ENCODE measurements at regions not wholly inside any gene's neighbourhood (a gene's known extent, or its start where the extent isn't known, plus 50 kb on each side); places are given as distances from the start of the nearest gene placed in this dataset.

DNA sequence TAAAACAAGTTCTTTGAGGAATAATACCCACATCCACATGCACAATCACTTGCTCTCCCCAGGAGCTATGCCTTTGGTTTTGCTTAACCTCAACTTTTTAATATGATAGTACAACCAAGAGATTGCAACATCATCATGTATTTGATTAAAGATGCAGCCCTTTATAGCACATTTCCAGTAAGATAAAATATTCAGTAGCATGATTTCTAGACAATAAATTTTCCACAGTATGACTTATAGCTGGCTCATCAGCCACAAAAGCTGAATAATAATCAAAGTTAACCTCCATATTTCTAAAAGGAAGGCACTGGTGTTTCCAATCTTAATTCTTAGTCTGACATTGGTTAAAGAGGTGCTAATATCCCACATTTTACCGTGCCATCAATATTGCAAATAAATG is 622.5 kb downstream of the TBL1XR1 start:
- Mint-ChIP-seq H3K4me1 (peaks cover 18% of the 10 kb centered on the region), H3K4me3 (no peak overlapping the region), H3K27me3 (ENCODE audit: low read depth) (no peaks in the 10 kb centered on the region), H3K36me3 (no peaks in the 10 kb centered on the region), H3K9me3 (no peaks in the 10 kb centered on the region), H3K27ac (no peak overlapping the region)
- DNase-seq (ENCODE audit: low spot score), result no peak
- CTCF ChIA-PET, result no interaction called here
- POLR2A ChIA-PET, result no interaction called here
- no peak for TF ChIP-seq HMGA2 (CRISPR knock-in tag; IDR thresholded peaks at IDR 0.05)
- no peak for TF ChIP-seq EMX1 (CRISPR knock-in tag; IDR thresholded peaks at IDR 0.05)
- TF ChIP-seq, protein P1, sequence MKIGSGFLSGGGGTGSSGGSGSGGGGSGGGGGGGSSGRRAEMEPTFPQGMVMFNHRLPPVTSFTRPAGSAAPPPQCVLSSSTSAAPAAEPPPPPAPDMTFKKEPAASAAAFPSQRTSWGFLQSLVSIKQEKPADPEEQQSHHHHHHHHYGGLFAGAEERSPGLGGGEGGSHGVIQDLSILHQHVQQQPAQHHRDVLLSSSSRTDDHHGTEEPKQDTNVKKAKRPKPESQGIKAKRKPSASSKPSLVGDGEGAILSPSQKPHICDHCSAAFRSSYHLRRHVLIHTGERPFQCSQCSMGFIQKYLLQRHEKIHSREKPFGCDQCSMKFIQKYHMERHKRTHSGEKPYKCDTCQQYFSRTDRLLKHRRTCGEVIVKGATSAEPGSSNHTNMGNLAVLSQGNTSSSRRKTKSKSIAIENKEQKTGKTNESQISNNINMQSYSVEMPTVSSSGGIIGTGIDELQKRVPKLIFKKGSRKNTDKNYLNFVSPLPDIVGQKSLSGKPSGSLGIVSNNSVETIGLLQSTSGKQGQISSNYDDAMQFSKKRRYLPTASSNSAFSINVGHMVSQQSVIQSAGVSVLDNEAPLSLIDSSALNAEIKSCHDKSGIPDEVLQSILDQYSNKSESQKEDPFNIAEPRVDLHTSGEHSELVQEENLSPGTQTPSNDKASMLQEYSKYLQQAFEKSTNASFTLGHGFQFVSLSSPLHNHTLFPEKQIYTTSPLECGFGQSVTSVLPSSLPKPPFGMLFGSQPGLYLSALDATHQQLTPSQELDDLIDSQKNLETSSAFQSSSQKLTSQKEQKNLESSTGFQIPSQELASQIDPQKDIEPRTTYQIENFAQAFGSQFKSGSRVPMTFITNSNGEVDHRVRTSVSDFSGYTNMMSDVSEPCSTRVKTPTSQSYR (CRISPR knock-in tag; IDR thresholded peaks at IDR 0.05), result no peak
- no peak for TF ChIP-seq TEAD4 (CRISPR knock-in tag; IDR thresholded peaks at IDR 0.05)
- no peak for TF ChIP-seq IRF2 (CRISPR knock-in tag; IDR thresholded peaks at IDR 0.05; ENCODE audit: borderline replicate concordance, low read depth)
- TF ChIP-seq, protein P2, sequence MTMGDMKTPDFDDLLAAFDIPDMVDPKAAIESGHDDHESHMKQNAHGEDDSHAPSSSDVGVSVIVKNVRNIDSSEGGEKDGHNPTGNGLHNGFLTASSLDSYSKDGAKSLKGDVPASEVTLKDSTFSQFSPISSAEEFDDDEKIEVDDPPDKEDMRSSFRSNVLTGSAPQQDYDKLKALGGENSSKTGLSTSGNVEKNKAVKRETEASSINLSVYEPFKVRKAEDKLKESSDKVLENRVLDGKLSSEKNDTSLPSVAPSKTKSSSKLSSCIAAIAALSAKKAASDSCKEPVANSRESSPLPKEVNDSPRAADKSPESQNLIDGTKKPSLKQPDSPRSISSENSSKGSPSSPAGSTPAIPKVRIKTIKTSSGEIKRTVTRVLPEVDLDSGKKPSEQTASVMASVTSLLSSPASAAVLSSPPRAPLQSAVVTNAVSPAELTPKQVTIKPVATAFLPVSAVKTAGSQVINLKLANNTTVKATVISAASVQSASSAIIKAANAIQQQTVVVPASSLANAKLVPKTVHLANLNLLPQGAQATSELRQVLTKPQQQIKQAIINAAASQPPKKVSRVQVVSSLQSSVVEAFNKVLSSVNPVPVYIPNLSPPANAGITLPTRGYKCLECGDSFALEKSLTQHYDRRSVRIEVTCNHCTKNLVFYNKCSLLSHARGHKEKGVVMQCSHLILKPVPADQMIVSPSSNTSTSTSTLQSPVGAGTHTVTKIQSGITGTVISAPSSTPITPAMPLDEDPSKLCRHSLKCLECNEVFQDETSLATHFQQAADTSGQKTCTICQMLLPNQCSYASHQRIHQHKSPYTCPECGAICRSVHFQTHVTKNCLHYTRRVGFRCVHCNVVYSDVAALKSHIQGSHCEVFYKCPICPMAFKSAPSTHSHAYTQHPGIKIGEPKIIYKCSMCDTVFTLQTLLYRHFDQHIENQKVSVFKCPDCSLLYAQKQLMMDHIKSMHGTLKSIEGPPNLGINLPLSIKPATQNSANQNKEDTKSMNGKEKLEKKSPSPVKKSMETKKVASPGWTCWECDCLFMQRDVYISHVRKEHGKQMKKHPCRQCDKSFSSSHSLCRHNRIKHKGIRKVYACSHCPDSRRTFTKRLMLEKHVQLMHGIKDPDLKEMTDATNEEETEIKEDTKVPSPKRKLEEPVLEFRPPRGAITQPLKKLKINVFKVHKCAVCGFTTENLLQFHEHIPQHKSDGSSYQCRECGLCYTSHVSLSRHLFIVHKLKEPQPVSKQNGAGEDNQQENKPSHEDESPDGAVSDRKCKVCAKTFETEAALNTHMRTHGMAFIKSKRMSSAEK (CRISPR knock-in tag; IDR thresholded peaks at IDR 0.05; ENCODE audit: borderline replicate concordance), result no peak
- TF ChIP-seq, protein P3, sequence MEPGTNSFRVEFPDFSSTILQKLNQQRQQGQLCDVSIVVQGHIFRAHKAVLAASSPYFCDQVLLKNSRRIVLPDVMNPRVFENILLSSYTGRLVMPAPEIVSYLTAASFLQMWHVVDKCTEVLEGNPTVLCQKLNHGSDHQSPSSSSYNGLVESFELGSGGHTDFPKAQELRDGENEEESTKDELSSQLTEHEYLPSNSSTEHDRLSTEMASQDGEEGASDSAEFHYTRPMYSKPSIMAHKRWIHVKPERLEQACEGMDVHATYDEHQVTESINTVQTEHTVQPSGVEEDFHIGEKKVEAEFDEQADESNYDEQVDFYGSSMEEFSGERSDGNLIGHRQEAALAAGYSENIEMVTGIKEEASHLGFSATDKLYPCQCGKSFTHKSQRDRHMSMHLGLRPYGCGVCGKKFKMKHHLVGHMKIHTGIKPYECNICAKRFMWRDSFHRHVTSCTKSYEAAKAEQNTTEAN (CRISPR knock-in tag; IDR thresholded peaks at IDR 0.05), result no peak
- no peak for TF ChIP-seq GABPB1 (CRISPR knock-in tag; IDR thresholded peaks at IDR 0.05)
- TF ChIP-seq, protein P4, sequence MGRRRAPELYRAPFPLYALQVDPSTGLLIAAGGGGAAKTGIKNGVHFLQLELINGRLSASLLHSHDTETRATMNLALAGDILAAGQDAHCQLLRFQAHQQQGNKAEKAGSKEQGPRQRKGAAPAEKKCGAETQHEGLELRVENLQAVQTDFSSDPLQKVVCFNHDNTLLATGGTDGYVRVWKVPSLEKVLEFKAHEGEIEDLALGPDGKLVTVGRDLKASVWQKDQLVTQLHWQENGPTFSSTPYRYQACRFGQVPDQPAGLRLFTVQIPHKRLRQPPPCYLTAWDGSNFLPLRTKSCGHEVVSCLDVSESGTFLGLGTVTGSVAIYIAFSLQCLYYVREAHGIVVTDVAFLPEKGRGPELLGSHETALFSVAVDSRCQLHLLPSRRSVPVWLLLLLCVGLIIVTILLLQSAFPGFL (CRISPR knock-in tag; IDR thresholded peaks at IDR 0.05; ENCODE audit: borderline replicate concordance), result no peak
- TF ChIP-seq ZNF396 (CRISPR knock-in tag; IDR thresholded peaks at IDR 0.05; ENCODE audit: borderline replicate concordance), result no peak
- TF ChIP-seq CBFB (CRISPR knock-in tag; IDR thresholded peaks at IDR 0.05; ENCODE audit: low read depth), result no peak
- TF ChIP-seq, protein P5, sequence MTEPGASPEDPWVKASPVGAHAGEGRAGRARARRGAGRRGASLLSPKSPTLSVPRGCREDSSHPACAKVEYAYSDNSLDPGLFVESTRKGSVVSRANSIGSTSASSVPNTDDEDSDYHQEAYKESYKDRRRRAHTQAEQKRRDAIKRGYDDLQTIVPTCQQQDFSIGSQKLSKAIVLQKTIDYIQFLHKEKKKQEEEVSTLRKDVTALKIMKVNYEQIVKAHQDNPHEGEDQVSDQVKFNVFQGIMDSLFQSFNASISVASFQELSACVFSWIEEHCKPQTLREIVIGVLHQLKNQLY (CRISPR knock-in tag; IDR thresholded peaks at IDR 0.05), result no peak
- no peak for TF ChIP-seq NR3C1 (CRISPR knock-in tag; conservative IDR thresholded peaks at IDR 0.05; ENCODE audit: low read depth)
- no peak for ATAC-seq

DNA sequence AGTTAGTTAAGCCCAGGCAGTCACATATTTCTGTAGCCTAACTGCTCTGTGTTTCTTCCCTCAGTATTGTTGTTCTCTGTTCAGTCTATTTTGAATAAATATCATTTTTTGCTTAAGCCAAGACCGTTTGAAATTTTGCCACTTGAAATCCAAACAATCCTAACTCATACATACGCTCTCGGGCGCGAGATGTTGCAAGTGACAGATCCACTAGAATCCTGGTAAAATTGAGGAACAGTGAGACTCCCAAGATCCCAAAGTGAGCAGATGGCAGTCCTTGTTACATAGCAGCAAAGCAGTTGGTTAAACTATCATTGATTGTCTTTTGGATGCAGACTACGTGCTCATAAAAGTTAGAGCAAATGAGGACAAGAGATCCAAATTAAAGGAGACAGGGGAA is 625.4 kb downstream of the TBL1XR1 start:
- no peaks in the 10 kb centered on the region for H3K36me3 Mint-ChIP-seq
- ATAC-seq (no peak), DNase-seq (ENCODE audit: low spot score) (no peak)
- ChIA-PET CTCF (no interaction called here), POLR2A (no interaction called here)
- H3K4me3 Mint-ChIP-seq, result no peak overlapping the region
- H3K27ac Mint-ChIP-seq, result no peak overlapping the region
- H3K9me3 Mint-ChIP-seq, result peaks cover 4% of the 10 kb centered on the region; the same call in 1 of the 2 replicates
- peaks cover 5% of the 10 kb centered on the region; the same call in 1 of the 2 replicates for H3K27me3 Mint-ChIP-seq (ENCODE audit: low read depth)
- H3K4me1 Mint-ChIP-seq, result peaks cover 15% of the 10 kb centered on the region
- TF ChIP-seq NR3C1 (CRISPR knock-in tag; conservative IDR thresholded peaks at IDR 0.05; ENCODE audit: low read depth) (no peak), ELF4 (CRISPR knock-in tag; IDR thresholded peaks at IDR 0.05; ENCODE audit: low read depth) (no peak), ZNF232 (CRISPR knock-in tag; IDR thresholded peaks at IDR 0.05) (no peak), KAT7 (CRISPR knock-in tag; IDR thresholded peaks at IDR 0.05; ENCODE audit: borderline replicate concordance) (no peak)

Data from WTC11 (cell line).